H9 (cell line): ENCODE measurements at regions not wholly inside any gene's neighbourhood (a gene's known extent, or its start where the extent isn't known, plus 50 kb on each side); places are given as distances from the start of the nearest gene placed in this dataset.

Experiments used
- DNase-seq: peaks from one replicate; pipeline ENCODE4 v3.0.0-alpha.2; 2017
- H2AFZ ChIP-seq: one replicate; pipeline ENCODE4 v1.6.1; 2013; ENCODE audit warnings: mild to moderate bottlenecking, low read length, control low read depth, moderate library complexity
- H2AK5ac ChIP-seq: 2 replicates; pipeline ENCODE4 v1.6.1; 2013; ENCODE audit warnings: low read length, control low read depth, mixed read lengths; ENCODE audit not compliant: insufficient read length
- H2BK120ac ChIP-seq: one replicate; pipeline ENCODE4 v1.6.1; 2013; ENCODE audit warnings: low read depth, mild to moderate bottlenecking, low read length, control low read depth, inconsistent platforms; ENCODE audit not compliant: poor library complexity, severe bottlenecking
- H2BK12ac ChIP-seq: 2 replicates; pipeline ENCODE4 v1.6.1; 2013; ENCODE audit warnings: low read length, control low read depth, mixed read lengths, low read depth; ENCODE audit not compliant: insufficient read length
- H2BK15ac ChIP-seq: 2 replicates; pipeline ENCODE4 v1.6.1; 2013; ENCODE audit warnings: low read depth, low read length, control low read depth
- H2BK20ac ChIP-seq: one replicate; pipeline ENCODE4 v1.6.1; 2013; ENCODE audit warnings: low read depth, mild to moderate bottlenecking, low read length, control low read depth, inconsistent platforms; ENCODE audit not compliant: poor library complexity, severe bottlenecking
- H2BK5ac ChIP-seq: 2 replicates; pipeline ENCODE4 v1.6.1; 2013; ENCODE audit warnings: low read length, control low read depth, mixed read lengths; ENCODE audit not compliant: insufficient read length
- H3K14ac ChIP-seq: 2 replicates; pipeline ENCODE4 v1.6.1; 2013; ENCODE audit warnings: low read length, control low read depth; ENCODE audit not compliant: insufficient read depth
- H3K18ac ChIP-seq: 2 replicates; pipeline ENCODE4 v1.6.1; 2013; ENCODE audit warnings: low read depth, mild to moderate bottlenecking, mixed read lengths, low read length, control low read depth; ENCODE audit not compliant: insufficient read length
- H3K23ac ChIP-seq: 2 replicates; pipeline ENCODE4 v1.6.1; 2013; ENCODE audit warnings: low read length, control low read depth, mixed read lengths, low read depth; ENCODE audit not compliant: insufficient read length
- H3K23me2 ChIP-seq: 2 replicates; pipeline ENCODE4 v1.6.1; 2013; ENCODE audit warnings: low read depth, mild to moderate bottlenecking, mixed read lengths, low read length, control low read depth; ENCODE audit not compliant: insufficient read length, poor library complexity, severe bottlenecking
- H3K27ac ChIP-seq: 2 replicates; pipeline ENCODE4 v1.5.1; 2013; ENCODE audit warnings: low read length, control low read depth, mixed read lengths, low read depth; ENCODE audit not compliant: insufficient read length
- H3K27me3 ChIP-seq: 2 replicates; pipeline ENCODE4 v1.6.1; 2013; ENCODE audit warnings: low read length, control low read depth, inconsistent platforms; ENCODE audit not compliant: insufficient read depth
- H3K4ac ChIP-seq: 2 replicates; pipeline ENCODE4 v1.6.1; 2013; ENCODE audit warnings: low read depth, mild to moderate bottlenecking, control low read depth, inconsistent platforms, low read length, moderate library complexity
- H3K4me1 ChIP-seq: 2 replicates; pipeline ENCODE4 v1.6.1; 2013; ENCODE audit warnings: low read length, control low read depth, inconsistent platforms; ENCODE audit not compliant: insufficient read depth
- H3K4me2 ChIP-seq: 2 replicates; pipeline ENCODE4 v1.6.1; 2013; ENCODE audit warnings: low read length, control low read depth, mixed read lengths; ENCODE audit not compliant: insufficient read length, insufficient read depth
- H3K56ac ChIP-seq: 2 replicates; pipeline ENCODE4 v1.6.1; 2013; ENCODE audit warnings: low read depth, mild to moderate bottlenecking, mixed read lengths, low read length, control low read depth; ENCODE audit not compliant: insufficient read length
- H3K79me1 ChIP-seq: 2 replicates; pipeline ENCODE4 v1.6.1; 2013; ENCODE audit warnings: low read depth, mild to moderate bottlenecking, moderate library complexity, low read length, control low read depth, inconsistent platforms; ENCODE audit not compliant: insufficient read depth, poor library complexity, severe bottlenecking
- H3K79me2 ChIP-seq: 2 replicates; pipeline ENCODE4 v1.6.1; 2013; ENCODE audit warnings: low read length, control low read depth, inconsistent platforms; ENCODE audit not compliant: insufficient read depth
- H3K9ac ChIP-seq: 2 replicates; pipeline ENCODE4 v1.6.1; 2013; ENCODE audit warnings: low read length, control low read depth, mixed read lengths; ENCODE audit not compliant: insufficient read length; ENCODE audit errors: extremely low read depth
- H3K9me3 ChIP-seq: one replicate; pipeline ENCODE4 v1.6.1; 2013; ENCODE audit warnings: low read depth, low read length, inconsistent platforms; ENCODE audit not compliant: control insufficient read depth
- H3T11ph ChIP-seq: one replicate; pipeline ENCODE4 v1.6.1; 2013; ENCODE audit warnings: mild to moderate bottlenecking, low read length, control low read depth, inconsistent platforms
- H4K20me1 ChIP-seq: one replicate; pipeline ENCODE4 v1.6.1; 2013; ENCODE audit not compliant: control insufficient read depth, insufficient read length, insufficient read depth
- H4K5ac ChIP-seq: 2 replicates; pipeline ENCODE4 v1.6.1; 2013; ENCODE audit warnings: low read depth, mild to moderate bottlenecking, mixed read lengths, low read length, control low read depth; ENCODE audit not compliant: insufficient read length
- H4K8ac ChIP-seq: replicated peaks from 2 replicates; pipeline ENCODE4 v1.6.1; 2013; ENCODE audit warnings: low read length, control low read depth, mixed read lengths, low read depth; ENCODE audit not compliant: insufficient read length
- H4K91ac ChIP-seq: 2 replicates; pipeline ENCODE4 v1.6.1; 2013; ENCODE audit warnings: low read depth, mild to moderate bottlenecking, moderate library complexity, mixed read lengths, low read length, control low read depth; ENCODE audit not compliant: insufficient read length
- H3K27ac Mint-ChIP-seq, 3 experiments: 2 replicates in 2 of 3; 3 replicates in 1 of 3; pipeline ENCODE4 v1.8.0; 2020 to 2021; ENCODE audit warnings: mixed read lengths in 3 of 3, mild to moderate bottlenecking in 1 of 3, moderate library complexity in 1 of 3
- H3K27me3 Mint-ChIP-seq: 2 replicates; pipeline ENCODE4 v1.8.0; 2021; ENCODE audit warnings: low read depth, mild to moderate bottlenecking, moderate library complexity, mixed read lengths
- H3K36me3 Mint-ChIP-seq, 3 experiments: 2 replicates in 2 of 3; 3 replicates in 1 of 3; pipeline ENCODE4 v1.8.0; 2020 to 2021; ENCODE audit warnings: low read depth in 3 of 3, mixed read lengths in 3 of 3; ENCODE audit not compliant: insufficient read depth in 1 of 3
- H3K4me1 Mint-ChIP-seq, 2 experiments: 2 replicates each; pipeline ENCODE4 v1.8.0; 2020; ENCODE audit warnings: mixed read lengths in 2 of 2
- H3K4me3 Mint-ChIP-seq, 2 experiments: 2 replicates in 1 of 2; 3 replicates in 1 of 2; pipeline ENCODE4 v1.8.0; 2020 to 2021; ENCODE audit warnings: mild to moderate bottlenecking in 2 of 2, mixed read lengths in 2 of 2, moderate library complexity in 1 of 2
- H3K9me3 Mint-ChIP-seq, 2 experiments: 2 replicates in 1 of 2; 3 replicates in 1 of 2; pipeline ENCODE4 v1.8.0; 2020; ENCODE audit warnings: mild to moderate bottlenecking in 2 of 2, mixed read lengths in 2 of 2, moderate library complexity in 1 of 2
- WGBS: extraction: QIAGEN DNeasy Blood & Tissue Kit; methylation state at CpG from one replicate; pipeline ENCODE4 v1.1.7; 2013; ENCODE audit warnings: missing lambda C conversion rate, low lambda C conversion rate, mixed read lengths; ENCODE audit not compliant: insufficient read length; ENCODE audit errors: extremely low coverage; 5-methylcytosine and 5-hydroxymethylcytosine counted together
- TF ChIP-seq, protein P1 (sequence below): fragments of 200-600 bp; sonication (generic); conservative IDR thresholded peaks from 3 replicates; pipeline ENCODE4 v1.8.0; 2021; ENCODE audit warnings: antibody characterized with exemption, mild to moderate bottlenecking

GRCh38 chr17:14437176-14437575 is 136.3 kb downstream of the HS3ST3B1 start:
- Histone ChIP-seq H2BK20ac (no peak overlapping the region), H3T11ph (no peak overlapping the region), H2BK5ac (no peak overlapping the region), H3K23me2 (no peaks in the 10 kb centered on the region), H4K8ac (no peak overlapping the region), H2BK15ac (no peak overlapping the region), H3K18ac (no peak overlapping the region), H2BK12ac (no peak overlapping the region), H3K9me3 (no peaks in the 10 kb centered on the region), H3K27ac (no peak overlapping the region), H3K23ac (no peak overlapping the region), H3K4me2 (no peak overlapping the region), H3K56ac (no peak overlapping the region), H3K4ac (no peak overlapping the region), H2BK120ac (no peak overlapping the region), H3K9ac (no peak overlapping the region), H4K5ac (no peak overlapping the region), H3K27me3 (no peaks in the 10 kb centered on the region), H3K79me1 (no peaks in the 10 kb centered on the region), H3K79me2 (no peaks in the 10 kb centered on the region), H3K4me1 (no peaks in the 10 kb centered on the region), H2AFZ (no peak overlapping the region), H4K91ac (no peak overlapping the region), H4K20me1 (no peaks in the 10 kb centered on the region), H3K14ac (no peak overlapping the region), H2AK5ac (no peak overlapping the region)
- no peaks in the 10 kb centered on the region; a peak in 1 of 5 replicates for H3K9me3 Mint-ChIP-seq
- 100% methylated on average over 1 of the region's 4 CpGs for WGBS
- no peak for DNase-seq
- H3K27ac Mint-ChIP-seq: no peak overlapping the region; a peak in 1 of 7 replicates
- TF ChIP-seq, protein P1, sequence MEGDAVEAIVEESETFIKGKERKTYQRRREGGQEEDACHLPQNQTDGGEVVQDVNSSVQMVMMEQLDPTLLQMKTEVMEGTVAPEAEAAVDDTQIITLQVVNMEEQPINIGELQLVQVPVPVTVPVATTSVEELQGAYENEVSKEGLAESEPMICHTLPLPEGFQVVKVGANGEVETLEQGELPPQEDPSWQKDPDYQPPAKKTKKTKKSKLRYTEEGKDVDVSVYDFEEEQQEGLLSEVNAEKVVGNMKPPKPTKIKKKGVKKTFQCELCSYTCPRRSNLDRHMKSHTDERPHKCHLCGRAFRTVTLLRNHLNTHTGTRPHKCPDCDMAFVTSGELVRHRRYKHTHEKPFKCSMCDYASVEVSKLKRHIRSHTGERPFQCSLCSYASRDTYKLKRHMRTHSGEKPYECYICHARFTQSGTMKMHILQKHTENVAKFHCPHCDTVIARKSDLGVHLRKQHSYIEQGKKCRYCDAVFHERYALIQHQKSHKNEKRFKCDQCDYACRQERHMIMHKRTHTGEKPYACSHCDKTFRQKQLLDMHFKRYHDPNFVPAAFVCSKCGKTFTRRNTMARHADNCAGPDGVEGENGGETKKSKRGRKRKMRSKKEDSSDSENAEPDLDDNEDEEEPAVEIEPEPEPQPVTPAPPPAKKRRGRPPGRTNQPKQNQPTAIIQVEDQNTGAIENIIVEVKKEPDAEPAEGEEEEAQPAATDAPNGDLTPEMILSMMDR: no peak
- peaks cover 4% of the 10 kb centered on the region in 2 experiments; a peak in 2 of 4 replicates for H3K4me1 Mint-ChIP-seq
- H3K36me3 Mint-ChIP-seq: no peaks in the 10 kb centered on the region
- no peaks in the 10 kb centered on the region for H3K27me3 Mint-ChIP-seq
- no peak overlapping the region for H3K4me3 Mint-ChIP-seq
